GM12878 (cell line): ENCODE measurements at regions not wholly inside any gene's neighbourhood (a gene's known extent, or its start where the extent isn't known, plus 50 kb on each side); places are given as distances from the start of the nearest gene placed in this dataset.

Experiments used
- BACH1 ChIP-seq: fragments of 450-650 bp; IDR thresholded peaks from 2 replicates; pipeline ENCODE4 v1.6.1; 2017; ENCODE audit warnings: mild to moderate bottlenecking, borderline replicate concordance
- CBX5 ChIP-seq: sonication (generic); IDR thresholded peaks from 2 replicates; pipeline ENCODE4 v1.6.1; 2016; ENCODE audit warnings: low read depth, moderate library complexity, mild to moderate bottlenecking, inconsistent platforms
- CHD2 ChIP-seq: IDR thresholded peaks from 2 replicates; pipeline ENCODE4 v1.6.1; 2011; ENCODE audit warnings: low read depth, low read length, improper control_type of control experiment, borderline replicate concordance
- EGR1 ChIP-seq, 2 experiments: IDR thresholded peaks; 1 replicate in 1 of 2; 2 replicates in 1 of 2; pipeline ENCODE4 v1.6.1; 2011 to 2012; ENCODE audit warnings: low read depth in 2 of 2, low read length in 2 of 2, borderline replicate concordance in 1 of 2, mild to moderate bottlenecking in 1 of 2, moderate library complexity in 1 of 2
- FOXK2 ChIP-seq: fragments of 450-650 bp; IDR thresholded peaks from 2 replicates; pipeline ENCODE4 v1.6.1; 2017; ENCODE audit warnings: mild to moderate bottlenecking, moderate library complexity
- JUNB ChIP-seq: IDR thresholded peaks from 2 replicates; pipeline ENCODE4 v1.6.1; 2016; ENCODE audit warnings: antibody characterized with exemption, mild to moderate bottlenecking
- POLR2A ChIP-seq: IDR thresholded peaks from 2 replicates; pipeline ENCODE4 v1.6.1; 2011; ENCODE audit warnings: low read depth, mild to moderate bottlenecking, low read length
- RB1 ChIP-seq: fragments of 450-650 bp; formaldehyde crosslinking; IDR thresholded peaks from 2 replicates; pipeline ENCODE4 v1.6.1; 2017; ENCODE audit warnings: mild to moderate bottlenecking, borderline replicate concordance
- RBBP5 ChIP-seq: fragments of 200-600 bp; sonication (generic); conservative IDR thresholded peaks from 2 replicates; pipeline ENCODE4 v1.6.1; 2016
- YY1 ChIP-seq: IDR thresholded peaks from 2 replicates; pipeline ENCODE4 v1.6.1; 2011; ENCODE audit warnings: low read depth, mild to moderate bottlenecking, low read length
- ZSCAN29 ChIP-seq: fragments of 450-650 bp; IDR thresholded peaks from 2 replicates; pipeline ENCODE4 v1.6.1; 2017; ENCODE audit warnings: mild to moderate bottlenecking, moderate library complexity
- TF ChIP-seq, protein P1 (sequence below): IDR thresholded peaks from 2 replicates; pipeline ENCODE4 v1.6.1; 2012; ENCODE audit warnings: low read length, inconsistent platforms
- TF ChIP-seq, protein P2 (sequence below), 3 experiments: IDR thresholded peaks in 2 of 3; conservative IDR thresholded peaks in 1 of 3; 2 replicates each; pipeline ENCODE4 v1.5.1; 2011; ENCODE audit warnings: low read depth in 3 of 3, low read length in 3 of 3, mild to moderate bottlenecking in 3 of 3, control low read depth in 2 of 3, moderate library complexity in 2 of 3, inconsistent platforms in 1 of 3, mixed read lengths in 1 of 3; ENCODE audit not compliant: control insufficient read depth in 2 of 3, insufficient read depth in 1 of 3; ENCODE audit errors: extremely low read depth in 1 of 3

DNA sequence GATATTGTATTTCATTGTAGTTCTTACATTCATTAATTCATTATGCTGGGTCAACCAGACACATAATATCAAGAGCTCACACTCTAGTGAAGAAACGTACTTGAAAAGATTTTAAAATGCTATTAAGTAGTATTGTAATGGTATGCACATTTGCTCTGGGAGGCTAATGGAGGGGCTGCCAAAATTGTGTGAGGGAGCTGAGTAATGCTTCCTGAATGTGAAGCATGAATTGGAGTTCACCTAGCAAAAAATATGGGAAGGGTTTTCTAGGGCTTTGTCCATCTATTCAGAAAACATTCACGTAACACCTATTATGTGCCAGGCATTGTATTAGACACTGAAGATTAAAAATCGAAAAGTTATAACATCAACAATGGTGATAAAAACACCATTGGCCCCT, 403.8 kb upstream of the PDE3A start:
- no peak for TF ChIP-seq CHD2
- no peak for TF ChIP-seq ZSCAN29
- no peak for TF ChIP-seq FOXK2
- TF ChIP-seq YY1, result no peak
- TF ChIP-seq, protein P1, sequence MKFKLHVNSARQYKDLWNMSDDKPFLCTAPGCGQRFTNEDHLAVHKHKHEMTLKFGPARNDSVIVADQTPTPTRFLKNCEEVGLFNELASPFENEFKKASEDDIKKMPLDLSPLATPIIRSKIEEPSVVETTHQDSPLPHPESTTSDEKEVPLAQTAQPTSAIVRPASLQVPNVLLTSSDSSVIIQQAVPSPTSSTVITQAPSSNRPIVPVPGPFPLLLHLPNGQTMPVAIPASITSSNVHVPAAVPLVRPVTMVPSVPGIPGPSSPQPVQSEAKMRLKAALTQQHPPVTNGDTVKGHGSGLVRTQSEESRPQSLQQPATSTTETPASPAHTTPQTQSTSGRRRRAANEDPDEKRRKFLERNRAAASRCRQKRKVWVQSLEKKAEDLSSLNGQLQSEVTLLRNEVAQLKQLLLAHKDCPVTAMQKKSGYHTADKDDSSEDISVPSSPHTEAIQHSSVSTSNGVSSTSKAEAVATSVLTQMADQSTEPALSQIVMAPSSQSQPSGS, result no peak
- TF ChIP-seq, protein P2, sequence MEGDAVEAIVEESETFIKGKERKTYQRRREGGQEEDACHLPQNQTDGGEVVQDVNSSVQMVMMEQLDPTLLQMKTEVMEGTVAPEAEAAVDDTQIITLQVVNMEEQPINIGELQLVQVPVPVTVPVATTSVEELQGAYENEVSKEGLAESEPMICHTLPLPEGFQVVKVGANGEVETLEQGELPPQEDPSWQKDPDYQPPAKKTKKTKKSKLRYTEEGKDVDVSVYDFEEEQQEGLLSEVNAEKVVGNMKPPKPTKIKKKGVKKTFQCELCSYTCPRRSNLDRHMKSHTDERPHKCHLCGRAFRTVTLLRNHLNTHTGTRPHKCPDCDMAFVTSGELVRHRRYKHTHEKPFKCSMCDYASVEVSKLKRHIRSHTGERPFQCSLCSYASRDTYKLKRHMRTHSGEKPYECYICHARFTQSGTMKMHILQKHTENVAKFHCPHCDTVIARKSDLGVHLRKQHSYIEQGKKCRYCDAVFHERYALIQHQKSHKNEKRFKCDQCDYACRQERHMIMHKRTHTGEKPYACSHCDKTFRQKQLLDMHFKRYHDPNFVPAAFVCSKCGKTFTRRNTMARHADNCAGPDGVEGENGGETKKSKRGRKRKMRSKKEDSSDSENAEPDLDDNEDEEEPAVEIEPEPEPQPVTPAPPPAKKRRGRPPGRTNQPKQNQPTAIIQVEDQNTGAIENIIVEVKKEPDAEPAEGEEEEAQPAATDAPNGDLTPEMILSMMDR (IDR thresholded peaks at IDR 0.05 in 2 of 3, conservative IDR thresholded peaks at IDR 0.05 in 1 of 3; ENCODE audit: control insufficient read depth in 2 of 3, extremely low read depth in 1 of 3, insufficient read depth in 1 of 3, low read depth in 3 of 3, low read length in 3 of 3), result no peak
- no peak for TF ChIP-seq CBX5
- no peak for TF ChIP-seq EGR1 (IDR thresholded peaks at IDR 0.05; ENCODE audit: borderline replicate concordance in 1 of 2, low read depth in 2 of 2, low read length in 2 of 2)
- no peak for TF ChIP-seq BACH1
- TF ChIP-seq POLR2A, result no peak
- TF ChIP-seq RB1, result no peak
- TF ChIP-seq JUNB, result no peak
- TF ChIP-seq RBBP5, result no peak
